Adipocyte (in vitro differentiated cells): ENCODE measurements at regions not wholly inside any gene's neighbourhood (a gene's known extent, or its start where the extent isn't known, plus 50 kb on each side); places are given as distances from the start of the nearest gene placed in this dataset.

Experiments used
- DNase-seq: peaks from one replicate; pipeline ENCODE4 v3.0.0-alpha.2; 2015; ENCODE audit warnings: low read depth
- H3K27me3 ChIP-seq: replicated peaks from 2 replicates; pipeline ENCODE4 v1.7.0; 2013; ENCODE audit warnings: mild to moderate bottlenecking, low read length, moderate library complexity; ENCODE audit not compliant: control insufficient read depth, insufficient read depth
- H3K36me3 ChIP-seq: 2 replicates; pipeline ENCODE4 v1.7.0; 2013; ENCODE audit warnings: low read length, mild to moderate bottlenecking, moderate library complexity; ENCODE audit not compliant: control insufficient read depth, insufficient read depth, severe bottlenecking
- H3K4me1 ChIP-seq: 2 replicates; pipeline ENCODE4 v1.7.0; 2013; ENCODE audit warnings: mild to moderate bottlenecking, low read length, moderate library complexity; ENCODE audit not compliant: control insufficient read depth, insufficient read depth
- H3K4me3 ChIP-seq: 2 replicates; pipeline ENCODE4 v1.7.0; 2013; ENCODE audit warnings: mild to moderate bottlenecking, low read length, moderate library complexity
- H3K9ac ChIP-seq: 2 replicates; pipeline ENCODE4 v1.7.0; 2013; ENCODE audit warnings: mild to moderate bottlenecking, low read length, moderate library complexity
- H3K9me3 ChIP-seq: 2 replicates; pipeline ENCODE4 v1.7.0; 2013; ENCODE audit warnings: mild to moderate bottlenecking, low read length, moderate library complexity; ENCODE audit not compliant: control insufficient read depth

DNA sequence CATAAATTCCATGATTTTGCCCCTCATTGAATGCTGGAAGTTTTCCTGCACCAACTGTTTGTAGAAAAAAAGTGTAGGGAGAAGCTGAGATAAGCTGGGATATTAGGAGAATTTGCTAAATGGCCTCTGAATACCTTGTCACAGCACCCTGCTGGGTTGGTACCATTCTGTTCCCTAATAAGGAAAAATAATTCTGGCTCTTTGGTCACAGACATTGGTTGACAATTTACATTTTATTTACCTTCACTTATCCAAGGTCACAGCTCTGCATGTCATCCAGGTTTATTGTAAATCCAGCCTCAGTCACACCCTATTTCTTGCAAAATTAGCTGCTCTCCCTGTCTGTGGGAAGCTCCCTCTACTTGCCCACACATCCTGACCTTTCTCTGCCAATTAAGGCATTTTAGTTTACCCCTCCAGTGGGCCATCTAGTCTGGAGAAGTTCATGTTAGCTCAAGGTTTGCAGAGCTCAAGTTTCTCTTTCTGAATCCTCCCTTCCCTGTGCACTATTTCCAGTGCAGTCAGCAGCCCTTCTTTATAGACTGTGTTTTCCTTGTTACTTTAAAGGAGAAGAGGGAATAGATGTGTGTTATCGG is 115.4 kb upstream of the NTRK2 start:
- DNase-seq: no peak
- H3K27me3 ChIP-seq: no peaks in the 10 kb centered on the region
- H3K36me3 ChIP-seq: no peaks in the 10 kb centered on the region
- peaks cover 5% of the 10 kb centered on the region for H3K9me3 ChIP-seq
- no peak overlapping the region for H3K9ac ChIP-seq
- H3K4me3 ChIP-seq: no peak overlapping the region
- no peaks in the 10 kb centered on the region for H3K4me1 ChIP-seq

DNA sequence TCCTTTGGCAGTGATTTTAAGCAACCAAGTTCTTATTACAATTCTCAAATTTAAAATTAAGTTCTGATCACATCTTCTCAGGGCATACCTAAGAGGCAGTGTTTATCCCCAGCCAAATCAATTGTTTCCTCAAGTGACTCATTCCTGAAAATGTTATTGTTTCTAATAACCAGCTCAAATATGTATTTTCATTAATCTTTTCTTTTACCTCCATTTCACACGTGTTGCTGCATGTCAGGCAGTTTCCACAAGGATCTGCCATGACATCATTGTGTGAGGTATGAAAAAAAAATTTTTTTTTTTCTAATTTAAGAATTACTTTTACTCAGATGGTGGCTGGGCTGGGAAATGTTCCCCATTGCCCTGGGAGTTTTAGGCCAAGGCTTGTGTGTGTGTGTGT is 113.0 kb upstream of the NTRK2 start:
- Histone ChIP-seq H3K27me3 (no peaks in the 10 kb centered on the region), H3K4me3 (no peak overlapping the region), H3K36me3 (no peaks in the 10 kb centered on the region), H3K9ac (no peak overlapping the region), H3K9me3 (peaks cover 2% of the 10 kb centered on the region), H3K4me1 (no peaks in the 10 kb centered on the region)
- DNase-seq: no peak

DNA sequence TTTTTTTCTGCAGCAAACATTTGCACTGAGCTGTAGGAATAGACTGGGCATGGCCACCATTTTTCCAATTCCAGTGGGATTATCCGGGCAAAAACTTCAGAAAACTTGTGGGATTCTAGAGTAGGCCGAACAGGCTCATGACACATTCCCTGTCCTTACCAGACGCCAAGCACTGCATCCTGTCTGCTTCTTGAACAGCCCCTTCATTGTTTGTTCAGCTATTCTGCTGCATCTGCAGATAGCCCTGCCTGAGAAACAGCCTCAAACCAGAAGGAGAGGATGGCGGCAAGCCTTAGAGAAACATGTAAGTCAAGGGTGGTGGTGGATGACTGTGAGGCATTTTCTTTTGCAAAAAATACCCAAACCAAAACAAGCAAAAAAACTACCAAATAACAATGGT is 111.8 kb upstream of the NTRK2 start:
- Histone ChIP-seq H3K36me3 (no peaks in the 10 kb centered on the region), H3K4me1 (no peaks in the 10 kb centered on the region)

DNA sequence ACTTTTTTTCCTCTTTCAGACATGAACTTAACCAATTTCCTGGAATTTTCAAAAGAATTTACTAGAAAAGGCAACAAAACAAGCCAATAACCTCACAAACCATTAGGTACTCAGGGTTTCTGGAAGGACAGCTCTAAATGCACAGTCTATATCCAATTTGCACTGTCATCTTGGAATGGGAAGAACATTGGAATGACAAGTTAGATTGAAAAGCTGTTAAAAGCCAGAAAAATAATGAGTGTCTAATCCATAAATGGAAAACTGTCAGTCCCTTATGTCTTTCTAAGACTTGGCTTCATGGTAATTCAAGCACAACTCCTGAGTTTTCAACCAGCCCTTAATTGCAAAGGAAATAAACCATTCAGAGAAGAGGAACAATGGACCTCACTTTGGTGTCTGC is 105.8 kb upstream of the NTRK2 start:
- Histone ChIP-seq H3K4me1 (no peaks in the 10 kb centered on the region), H3K4me3 (no peak overlapping the region), H3K9me3 (no peaks in the 10 kb centered on the region), H3K27me3 (no peaks in the 10 kb centered on the region), H3K36me3 (no peaks in the 10 kb centered on the region), H3K9ac (no peak overlapping the region)
- DNase-seq: no peak

More for the DNA sequence above, 111.8 kb upstream of the NTRK2 start:
- no peak for DNase-seq
- H3K9me3 ChIP-seq: no peaks in the 10 kb centered on the region
- H3K27me3 ChIP-seq: no peaks in the 10 kb centered on the region
- H3K4me3 ChIP-seq: no peak overlapping the region
- no peak overlapping the region for H3K9ac ChIP-seq

DNA sequence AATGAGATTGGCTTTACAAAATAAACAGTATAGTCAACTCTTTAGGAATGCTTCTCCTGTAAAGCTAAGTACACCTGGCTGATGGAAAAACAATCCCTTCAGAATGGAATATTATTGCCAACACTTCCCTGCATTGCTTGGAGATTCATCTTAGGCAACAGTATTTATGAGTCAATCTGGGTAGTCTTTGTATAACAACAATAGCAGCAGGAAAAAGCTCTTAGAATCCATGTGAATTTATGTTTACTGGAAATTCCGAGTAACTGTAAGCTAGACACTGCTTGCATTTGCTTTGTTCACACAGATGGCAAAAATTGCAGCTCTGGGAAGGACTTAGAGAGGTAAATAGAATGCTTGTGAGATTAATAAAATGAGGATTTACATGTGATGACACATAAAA is 101.7 kb upstream of the NTRK2 start:
- H3K36me3 ChIP-seq: no peaks in the 10 kb centered on the region
- H3K9me3 ChIP-seq: no peaks in the 10 kb centered on the region
- H3K4me3 ChIP-seq: no peak overlapping the region
- no peaks in the 10 kb centered on the region for H3K27me3 ChIP-seq
- no peak for DNase-seq
- no peaks in the 10 kb centered on the region for H3K4me1 ChIP-seq
- no peak overlapping the region for H3K9ac ChIP-seq

DNA sequence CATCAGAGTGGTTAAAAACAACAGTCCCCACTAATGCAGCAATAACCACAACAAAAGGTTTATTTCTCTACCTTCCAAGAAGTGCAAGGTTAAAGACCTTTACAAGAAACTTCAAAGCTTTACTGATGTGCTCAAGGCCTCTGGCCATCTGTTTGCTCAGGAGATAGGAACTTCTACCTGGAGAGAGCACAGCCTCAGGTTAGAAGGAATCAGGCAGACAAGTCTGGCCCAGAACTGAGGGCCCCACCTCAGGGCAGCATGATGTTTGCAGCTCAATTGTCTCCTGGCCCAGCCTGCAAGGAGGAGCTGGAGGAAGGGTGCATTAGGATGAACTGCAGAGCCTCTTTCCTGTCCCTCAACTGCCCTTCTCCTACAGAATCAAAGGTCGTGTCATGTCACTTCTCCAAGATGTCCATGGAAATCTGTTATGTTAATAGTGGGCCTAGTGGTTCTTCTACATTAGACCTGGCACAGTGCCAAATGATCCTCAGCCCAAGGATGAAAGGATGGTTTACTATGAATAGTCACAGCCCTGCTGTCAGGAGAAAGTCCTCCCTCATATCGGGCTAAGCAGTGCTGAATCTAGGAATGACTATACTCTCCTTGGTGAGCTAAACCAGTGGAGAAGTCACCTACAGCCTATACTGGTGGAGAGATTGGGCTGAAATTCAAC is 98.9 kb upstream of the NTRK2 start:
- H3K9me3 ChIP-seq: no peaks in the 10 kb centered on the region
- H3K4me3 ChIP-seq: no peak overlapping the region
- H3K36me3 ChIP-seq: no peaks in the 10 kb centered on the region
- DNase-seq: peak; percentile 0
- no peak overlapping the region for H3K9ac ChIP-seq
- H3K27me3 ChIP-seq: no peaks in the 10 kb centered on the region
- H3K4me1 ChIP-seq: no peaks in the 10 kb centered on the region

DNA sequence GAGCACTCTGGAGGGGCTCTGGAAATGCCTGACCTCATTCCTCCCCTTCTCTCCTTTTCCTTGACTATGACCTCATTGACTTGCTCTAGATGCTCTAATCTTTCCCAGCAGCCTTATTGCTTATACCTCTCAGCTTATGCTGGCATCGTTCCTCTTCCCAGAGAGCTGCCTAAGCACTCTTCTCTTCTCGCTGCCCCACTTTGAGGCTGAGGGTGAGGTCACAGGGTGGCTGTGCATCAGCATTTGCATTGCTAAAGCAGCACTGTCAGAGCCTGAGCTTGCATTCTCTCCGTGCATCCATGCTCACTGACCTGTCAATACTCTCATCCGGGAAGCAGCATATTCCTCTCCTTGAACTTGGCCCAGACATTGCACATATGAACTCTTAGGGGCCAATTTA is 96.4 kb upstream of the NTRK2 start:
- no peaks in the 10 kb centered on the region for H3K4me1 ChIP-seq
- no peaks in the 10 kb centered on the region for H3K27me3 ChIP-seq
- H3K36me3 ChIP-seq: no peaks in the 10 kb centered on the region
- H3K9ac ChIP-seq: no peak overlapping the region
- H3K9me3 ChIP-seq: no peaks in the 10 kb centered on the region
- DNase-seq: no peak
- no peak overlapping the region for H3K4me3 ChIP-seq

DNA sequence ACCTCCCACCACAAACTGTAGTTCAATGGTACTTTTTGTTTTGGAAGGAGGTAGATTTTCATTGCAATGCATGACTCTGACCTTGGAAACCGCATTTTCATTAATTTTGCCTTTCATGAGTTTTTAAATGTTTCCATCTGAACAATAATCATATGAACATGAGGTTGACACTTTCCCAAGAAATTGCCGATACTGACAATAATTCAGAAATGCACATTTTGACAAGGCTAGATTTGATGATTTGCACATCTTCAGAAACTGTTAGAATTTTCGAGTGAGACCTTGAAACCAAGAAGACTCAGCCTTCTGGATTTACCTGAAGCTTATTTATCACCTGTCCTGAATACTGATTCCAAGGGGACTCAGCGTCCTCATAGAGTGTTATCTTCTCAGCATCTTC is 93.8 kb upstream of the NTRK2 start:
- Histone ChIP-seq H3K27me3 (no peaks in the 10 kb centered on the region), H3K4me1 (no peaks in the 10 kb centered on the region), H3K9ac (no peak overlapping the region), H3K4me3 (no peak overlapping the region), H3K36me3 (no peaks in the 10 kb centered on the region), H3K9me3 (no peaks in the 10 kb centered on the region)
- no peak for DNase-seq

DNA sequence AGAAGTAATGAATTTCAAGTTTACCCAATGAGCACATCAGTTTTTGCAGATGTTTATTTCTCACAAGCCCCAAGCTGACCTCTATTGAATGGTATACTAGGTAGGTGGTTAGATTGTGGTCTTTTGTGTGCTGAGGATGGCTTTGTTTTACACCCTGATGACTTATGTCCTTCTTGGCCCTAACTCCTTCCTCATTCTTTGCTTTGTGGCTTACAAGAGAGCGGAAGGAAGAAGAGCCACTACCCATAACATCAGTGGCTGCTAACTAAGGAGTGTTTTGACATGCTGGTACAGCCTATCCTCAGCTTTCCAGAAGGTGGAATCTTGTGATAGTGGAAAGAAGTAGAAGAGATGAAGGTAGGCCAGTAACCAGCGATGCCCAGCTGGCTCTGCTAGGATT is 85.7 kb upstream of the NTRK2 start:
- H3K36me3 ChIP-seq: no peaks in the 10 kb centered on the region
- no peak for DNase-seq
- H3K4me3 ChIP-seq: no peak overlapping the region
- H3K9me3 ChIP-seq: no peaks in the 10 kb centered on the region
- no peak overlapping the region for H3K9ac ChIP-seq
- H3K4me1 ChIP-seq: no peaks in the 10 kb centered on the region
- no peaks in the 10 kb centered on the region for H3K27me3 ChIP-seq

DNA sequence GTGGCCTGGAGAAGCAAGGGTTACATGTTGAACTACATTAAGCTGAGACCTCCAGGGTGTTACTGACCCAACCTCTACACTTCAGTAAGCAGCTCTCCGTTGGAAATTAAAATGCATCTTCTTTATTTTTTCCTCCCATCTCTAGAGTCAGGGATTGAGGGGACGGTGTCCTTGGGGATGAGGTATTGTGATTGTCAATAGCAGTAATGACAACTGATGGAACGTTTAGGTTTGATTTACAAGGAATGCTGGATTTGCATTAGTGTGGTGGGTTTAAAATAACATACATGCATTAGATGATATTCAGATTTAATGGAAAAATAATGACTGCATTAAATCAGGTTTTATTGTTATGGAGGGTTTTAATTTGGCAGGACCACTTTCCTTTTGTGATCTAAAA is 82.9 kb upstream of the NTRK2 start:
- Histone ChIP-seq H3K27me3 (no peaks in the 10 kb centered on the region), H3K4me1 (no peaks in the 10 kb centered on the region), H3K9ac (no peak overlapping the region), H3K36me3 (no peaks in the 10 kb centered on the region), H3K9me3 (no peaks in the 10 kb centered on the region), H3K4me3 (no peak overlapping the region)
- no peak for DNase-seq

DNA sequence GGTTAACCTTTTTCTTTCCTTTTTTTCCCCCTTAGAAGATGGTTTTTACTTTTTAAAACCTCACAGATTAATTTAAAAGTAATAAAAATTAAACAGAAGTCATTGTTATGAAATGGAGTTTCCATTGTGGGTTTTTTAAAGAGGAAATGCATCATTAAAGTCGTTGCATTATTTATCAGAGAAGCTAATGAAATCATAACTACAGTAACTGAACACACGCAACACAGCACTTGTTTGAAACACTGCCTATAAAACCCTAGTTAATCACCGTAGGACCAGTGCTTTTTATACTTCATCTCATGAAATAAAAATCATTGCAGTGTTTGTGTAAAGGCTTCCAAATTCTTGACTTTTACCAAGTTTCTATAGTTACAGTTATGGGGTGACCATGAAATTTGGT is 82.4 kb upstream of the NTRK2 start:
- no peaks in the 10 kb centered on the region for H3K36me3 ChIP-seq
- no peaks in the 10 kb centered on the region for H3K9me3 ChIP-seq
- H3K9ac ChIP-seq: no peak overlapping the region
- H3K4me1 ChIP-seq: no peaks in the 10 kb centered on the region
- H3K4me3 ChIP-seq: no peak overlapping the region
- DNase-seq: no peak
- H3K27me3 ChIP-seq: no peaks in the 10 kb centered on the region

DNA sequence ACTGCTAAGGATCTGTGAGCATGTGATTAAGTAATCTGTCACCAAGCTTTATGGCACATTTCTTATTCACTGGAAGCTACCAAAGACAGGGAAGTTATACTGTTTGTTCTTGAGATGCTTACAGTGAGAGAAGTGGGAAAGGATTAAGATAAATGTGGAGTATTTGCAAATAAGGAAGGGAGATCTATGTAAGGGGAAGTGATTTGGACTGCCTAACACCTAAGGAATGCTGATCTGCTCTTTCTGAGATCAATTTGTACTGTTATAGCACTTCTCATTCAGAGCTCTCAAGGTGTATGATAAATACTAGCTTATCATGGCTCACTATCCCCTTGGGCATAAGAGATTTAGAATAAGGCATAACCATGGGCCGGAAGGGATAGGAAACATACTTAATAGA is 80.0 kb upstream of the NTRK2 start:
- H3K36me3 ChIP-seq: no peaks in the 10 kb centered on the region

More for the DNA sequence above, 80.0 kb upstream of the NTRK2 start:
- H3K9me3 ChIP-seq: no peaks in the 10 kb centered on the region
- DNase-seq: no peak
- no peak overlapping the region for H3K9ac ChIP-seq
- H3K4me3 ChIP-seq: no peak overlapping the region
- H3K27me3 ChIP-seq: no peaks in the 10 kb centered on the region
- no peaks in the 10 kb centered on the region for H3K4me1 ChIP-seq
